Brain microvascular endothelial cell (primary cell): ENCODE measurements at regions not wholly inside any gene's neighbourhood (a gene's known extent, or its start where the extent isn't known, plus 50 kb on each side); places are given as distances from the start of the nearest gene placed in this dataset.

Experiments
- DNase-seq: peaks from one replicate; pipeline ENCODE4 v3.0.0-alpha.2; 2020
- H3K27ac ChIP-seq: fragments of 250-450 bp; sonication (Bioruptor Pico); 2 replicates; pipeline ENCODE4 v1.5.1; 2020; ENCODE audit warnings: mild to moderate bottlenecking, moderate library complexity
- H3K27me3 ChIP-seq: fragments of 250-450 bp; sonication (Bioruptor Pico); replicated peaks from 2 replicates; pipeline ENCODE4 v1.5.1; 2020; ENCODE audit warnings: mild to moderate bottlenecking
- H3K36me3 ChIP-seq: fragments of 250-450 bp; sonication (Bioruptor Pico); replicated peaks from 2 replicates; pipeline ENCODE4 v1.5.1; 2020; ENCODE audit warnings: mild to moderate bottlenecking
- H3K4me3 ChIP-seq: 2 replicates; pipeline ENCODE4 v1.5.1; 2011; ENCODE audit warnings: low read depth, mild to moderate bottlenecking, control low read depth, low read length, moderate library complexity
- in situ Hi-C: cut with HindIII; loops from 2 replicates; pipeline ENCODE4 v1.10.0; 2017; ENCODE audit warnings: low sequenced_read_pairs, low pct_ligation_motif_present
- TF ChIP-seq, protein P1 (sequence below): IDR thresholded peaks from 2 replicates; pipeline ENCODE4 v1.5.1; 2011; ENCODE audit warnings: low read depth, mild to moderate bottlenecking, moderate library complexity, low read length, control low read depth, inconsistent platforms; ENCODE audit errors: missing control alignments

- H3K36me3 ChIP-seq: no peaks in the 10 kb centered on the region
- no peak overlapping the region for H3K4me3 ChIP-seq
- TF ChIP-seq, protein P1, sequence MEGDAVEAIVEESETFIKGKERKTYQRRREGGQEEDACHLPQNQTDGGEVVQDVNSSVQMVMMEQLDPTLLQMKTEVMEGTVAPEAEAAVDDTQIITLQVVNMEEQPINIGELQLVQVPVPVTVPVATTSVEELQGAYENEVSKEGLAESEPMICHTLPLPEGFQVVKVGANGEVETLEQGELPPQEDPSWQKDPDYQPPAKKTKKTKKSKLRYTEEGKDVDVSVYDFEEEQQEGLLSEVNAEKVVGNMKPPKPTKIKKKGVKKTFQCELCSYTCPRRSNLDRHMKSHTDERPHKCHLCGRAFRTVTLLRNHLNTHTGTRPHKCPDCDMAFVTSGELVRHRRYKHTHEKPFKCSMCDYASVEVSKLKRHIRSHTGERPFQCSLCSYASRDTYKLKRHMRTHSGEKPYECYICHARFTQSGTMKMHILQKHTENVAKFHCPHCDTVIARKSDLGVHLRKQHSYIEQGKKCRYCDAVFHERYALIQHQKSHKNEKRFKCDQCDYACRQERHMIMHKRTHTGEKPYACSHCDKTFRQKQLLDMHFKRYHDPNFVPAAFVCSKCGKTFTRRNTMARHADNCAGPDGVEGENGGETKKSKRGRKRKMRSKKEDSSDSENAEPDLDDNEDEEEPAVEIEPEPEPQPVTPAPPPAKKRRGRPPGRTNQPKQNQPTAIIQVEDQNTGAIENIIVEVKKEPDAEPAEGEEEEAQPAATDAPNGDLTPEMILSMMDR: no peak
- H3K27ac ChIP-seq: no peak overlapping the region
- in situ Hi-C loops: no loop called here
- no peaks in the 10 kb centered on the region for H3K27me3 ChIP-seq
- no peak for DNase-seq
These were observed 225.8 kb upstream of the DPPA4 start for GRCh38 chr3:109563149-109563548.

- no peak for DNase-seq
- H3K36me3 ChIP-seq: no peaks in the 10 kb centered on the region
These were observed 231.9 kb upstream of the DPPA4 start for GRCh38 chr3:109569135-109569846.

GRCh38 chr3:109570408-109570807, 233.1 kb upstream of the DPPA4 start:
- Histone ChIP-seq H3K27me3 (no peaks in the 10 kb centered on the region), H3K36me3 (no peaks in the 10 kb centered on the region), H3K27ac (no peak overlapping the region), H3K4me3 (no peak overlapping the region)
- in situ Hi-C loops: no loop called here
- TF ChIP-seq, protein P1: no peak
- no peak for DNase-seq

More at GRCh38 chr3:109569135-109569846, 231.9 kb upstream of the DPPA4 start:
- TF ChIP-seq, protein P1: no peak
- H3K27me3 ChIP-seq: no peaks in the 10 kb centered on the region
- H3K4me3 ChIP-seq: no peak overlapping the region
- no peak overlapping the region for H3K27ac ChIP-seq
- in situ Hi-C loops: no loop called here

- Histone ChIP-seq H3K36me3 (no peaks in the 10 kb centered on the region), H3K27ac (no peak overlapping the region), H3K27me3 (no peaks in the 10 kb centered on the region), H3K4me3 (no peak overlapping the region)
- in situ Hi-C loops: no loop called here
- TF ChIP-seq, protein P1: no peak
- no peak for DNase-seq
These were observed 235.0 kb upstream of the DPPA4 start for GRCh38 chr3:109572301-109572700.

GRCh38 chr3:109596991-109597390, 259.6 kb upstream of the DPPA4 start:
- TF ChIP-seq, protein P1: no peak
- in situ Hi-C loops: no loop called here
- Histone ChIP-seq H3K36me3 (no peaks in the 10 kb centered on the region), H3K27me3 (no peaks in the 10 kb centered on the region), H3K4me3 (no peak overlapping the region), H3K27ac (no peak overlapping the region)
- DNase-seq: no peak

- DNase-seq: no peak
- TF ChIP-seq, protein P1: no peak
These were observed 260.1 kb upstream of the DPPA4 start for GRCh38 chr3:109597444-109597843.

More at GRCh38 chr3:109597444-109597843, 260.1 kb upstream of the DPPA4 start:
- Histone ChIP-seq H3K27me3 (no peaks in the 10 kb centered on the region), H3K4me3 (no peak overlapping the region), H3K27ac (no peak overlapping the region), H3K36me3 (no peaks in the 10 kb centered on the region)
- in situ Hi-C loops: no loop called here
